ENCODE measurements at regions not wholly inside any gene's neighbourhood (a gene's known extent, or its start where the extent isn't known, plus 50 kb on each side); places are given as distances from the start of the nearest gene placed in this dataset.

DNA sequence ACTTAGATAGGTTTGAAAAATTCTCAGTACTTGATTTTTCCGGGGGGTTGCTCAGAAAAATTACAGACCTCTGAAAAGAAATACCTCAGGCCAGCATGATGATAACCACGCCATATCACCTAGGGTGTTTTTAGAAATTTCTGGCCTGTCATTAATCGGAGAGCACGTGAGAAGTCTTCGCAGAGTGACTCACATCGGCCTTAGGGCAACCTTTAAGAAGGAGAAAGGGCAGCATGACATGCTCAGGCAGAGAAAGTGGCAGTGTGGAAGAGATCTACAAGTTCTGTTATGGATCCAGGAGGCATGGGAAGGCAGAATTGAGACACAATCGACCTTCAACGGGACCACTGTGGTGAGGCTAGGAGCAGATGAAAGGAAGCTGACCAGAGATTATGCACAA is 506.3 kb downstream of the LMO4 start:
- no peak for DNase-seq

DNA sequence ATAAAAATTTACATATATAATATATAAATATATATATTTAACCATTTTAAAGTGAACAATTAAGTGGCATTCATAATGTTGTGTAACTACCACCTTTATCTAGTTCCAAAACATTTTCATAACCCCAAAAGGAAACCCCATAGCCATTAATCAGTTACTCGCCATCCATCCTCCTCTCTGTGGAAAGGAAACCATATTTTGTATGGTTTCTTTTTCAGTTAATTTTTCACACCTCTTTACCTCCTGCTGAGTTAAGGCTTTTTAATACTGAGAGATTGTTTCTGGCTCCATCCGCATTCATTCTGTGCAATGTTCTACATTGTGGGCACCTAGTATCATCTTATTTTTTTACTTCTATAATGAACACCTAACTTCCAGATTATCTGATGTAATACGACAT is 512.1 kb downstream of the LMO4 start:
- no peak for DNase-seq

GRCh38 chr1:87841332-87841731 is 512.7 kb downstream of the LMO4 start:
- DNase-seq = no peak

DNA sequence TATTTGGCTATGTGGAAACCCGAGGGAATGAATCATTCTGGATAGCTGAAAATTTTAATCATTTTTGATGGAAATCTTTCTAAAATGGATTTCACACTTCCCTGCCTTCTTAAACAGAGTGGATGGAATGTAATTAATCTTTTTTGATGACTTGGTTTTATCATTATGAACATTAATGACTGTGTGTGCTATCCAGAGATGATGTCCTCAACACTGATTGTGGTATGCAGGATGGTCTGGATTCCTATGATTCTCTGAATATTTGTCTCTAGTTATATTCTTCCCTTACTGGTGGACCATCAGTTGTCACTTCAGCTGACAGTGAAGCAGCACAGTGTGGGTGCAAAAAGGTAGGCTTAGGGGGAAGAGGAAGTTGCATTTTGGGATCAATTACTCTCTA is 513.5 kb downstream of the LMO4 start:
- DNase-seq = no peak

DNA sequence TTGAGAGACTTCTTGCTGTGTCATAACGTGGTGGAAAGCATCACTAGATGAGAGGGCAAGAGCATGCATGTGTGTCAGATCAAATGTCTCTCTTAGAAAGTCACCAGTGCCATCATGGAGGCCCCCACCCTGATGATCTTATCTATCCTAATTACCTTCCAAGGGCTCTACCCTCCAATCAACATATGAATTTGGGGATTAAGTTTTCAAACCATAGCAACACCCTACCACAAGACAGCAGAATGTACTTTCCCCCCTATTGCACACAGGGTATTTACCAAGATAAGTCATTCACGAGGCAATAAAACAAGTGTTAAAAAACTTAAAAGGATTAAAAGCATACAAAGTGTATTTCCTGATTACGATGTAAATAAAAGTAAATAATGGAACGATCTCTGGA is 515.6 kb downstream of the LMO4 start:
- no peak for DNase-seq

GRCh38 chr1:87851490-87851889 is 522.8 kb downstream of the LMO4 start:
- no peak for DNase-seq

DNA sequence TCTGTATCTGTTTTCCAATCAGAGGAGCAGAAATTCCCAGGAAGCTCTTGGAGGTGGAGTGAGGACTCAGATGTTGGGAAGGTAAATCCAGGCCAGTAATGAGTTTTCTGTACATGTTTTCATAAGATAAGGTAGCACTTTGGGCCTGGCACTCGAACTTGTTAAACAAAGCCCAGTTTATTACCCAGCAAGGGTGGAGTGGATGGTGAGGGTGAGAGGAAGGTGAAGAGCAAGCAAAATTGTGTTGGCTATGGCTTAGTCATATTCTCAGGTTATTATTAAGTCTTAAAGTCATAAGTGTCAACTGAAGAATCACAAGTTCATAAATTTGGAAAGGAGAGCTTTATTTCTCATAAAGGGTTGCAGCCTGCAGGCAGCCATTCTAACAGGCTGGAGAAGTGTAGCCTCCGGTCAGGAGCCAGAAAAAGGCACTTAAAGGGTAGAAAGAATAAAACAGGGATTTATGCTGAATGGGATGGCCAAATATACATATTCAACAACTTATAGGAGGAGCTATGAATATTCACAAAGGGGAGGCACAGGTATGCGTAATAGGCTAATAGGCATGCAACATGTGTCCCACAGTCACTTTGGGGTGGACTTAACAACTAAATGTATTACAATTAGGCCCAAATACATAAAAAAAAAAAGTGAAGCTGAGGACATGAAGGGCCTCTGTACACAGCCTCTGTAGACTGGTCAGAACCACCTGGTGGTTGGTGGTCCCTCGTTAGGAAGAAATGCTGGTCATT is 523.9 kb downstream of the LMO4 start:
- no peak for DNase-seq

- DNase-seq = no peak
These were observed 525.1 kb downstream of the LMO4 start for GRCh38 chr1:87853576-87854351.

- DNase-seq = no peak
These were observed 534.6 kb downstream of the LMO4 start for GRCh38 chr1:87863317-87863716.

DNA sequence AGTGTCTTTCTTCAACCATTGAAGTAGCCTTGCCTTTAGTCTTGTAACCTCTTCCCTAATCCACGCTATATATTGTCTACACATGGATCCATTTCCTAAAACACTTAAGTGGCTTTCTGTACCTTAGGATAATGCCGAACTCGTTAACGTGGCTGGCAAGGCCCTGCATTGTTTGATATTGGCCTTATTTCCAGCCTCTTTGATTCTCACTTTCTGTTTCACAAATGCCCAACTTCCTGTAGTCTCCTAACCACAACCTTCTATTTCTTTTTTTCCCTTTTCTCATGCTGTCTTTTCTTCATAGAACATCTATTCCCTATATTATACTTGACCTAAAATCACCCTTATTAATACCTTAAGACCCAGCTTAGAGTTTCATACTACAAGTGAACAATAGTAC is 536.0 kb downstream of the LMO4 start:
- no peak for DNase-seq

DNA sequence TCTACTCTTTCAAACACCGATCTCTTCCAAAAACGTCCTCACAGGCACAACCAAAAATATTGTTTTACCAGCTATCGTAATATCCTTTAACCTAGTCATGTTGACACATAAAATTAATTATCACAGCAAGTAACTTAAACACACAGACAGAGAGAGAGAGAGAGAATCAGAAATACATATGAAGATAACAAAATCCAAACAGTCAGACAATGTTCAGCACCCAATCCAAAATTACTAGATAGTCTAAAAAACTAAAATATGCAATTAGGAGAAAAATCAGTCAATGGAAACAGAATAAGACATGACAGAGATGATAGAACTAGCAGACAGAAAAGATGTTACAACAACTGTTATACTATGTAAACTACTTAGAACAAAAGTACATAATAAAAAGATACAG is 537.7 kb downstream of the LMO4 start:
- DNase-seq = no peak

DNA sequence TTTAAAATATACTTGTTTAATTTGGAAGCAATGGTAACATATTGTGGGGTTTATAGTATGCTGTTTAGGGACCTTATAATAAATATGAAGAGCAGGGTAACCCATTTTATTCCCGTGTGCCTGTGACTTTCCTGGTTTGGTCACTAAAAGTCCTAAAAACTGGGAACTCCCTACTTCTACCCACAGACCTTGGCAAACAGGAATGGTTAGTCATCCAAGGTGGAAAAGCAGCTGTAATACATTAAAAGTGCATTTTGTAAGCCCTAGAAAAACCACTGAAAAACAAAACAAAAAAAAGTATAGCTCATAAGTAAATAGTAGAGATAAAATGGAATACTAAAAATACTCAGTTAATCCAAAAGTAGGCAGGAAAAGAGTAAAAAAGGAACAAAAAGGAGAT is 538.9 kb downstream of the LMO4 start:
- no peak for DNase-seq

GRCh38 chr1:87869567-87869966 is 540.9 kb downstream of the LMO4 start:
- no peak for DNase-seq

- no peak for DNase-seq
These were observed 543.5 kb downstream of the LMO4 start for GRCh38 chr1:87872189-87872588.

DNA sequence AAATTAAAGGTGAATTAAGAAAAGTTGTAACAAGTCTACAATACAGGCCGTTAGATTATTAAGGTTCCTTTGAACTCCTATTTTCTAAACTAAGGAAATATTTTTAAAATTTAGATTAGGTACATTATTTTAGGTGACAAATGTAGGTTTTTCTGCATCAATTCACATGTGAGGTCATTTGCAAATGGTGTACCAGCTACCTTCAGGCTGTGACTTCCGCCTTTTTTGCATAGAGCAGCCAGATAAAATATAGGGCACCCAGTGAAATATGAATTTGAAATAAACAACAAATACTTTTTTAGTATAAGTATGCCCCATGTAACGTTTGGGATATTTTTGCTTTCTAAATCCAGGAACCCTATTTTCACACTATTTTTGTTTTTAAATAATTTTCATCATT is 544.0 kb downstream of the LMO4 start:
- DNase-seq = no peak

DNA sequence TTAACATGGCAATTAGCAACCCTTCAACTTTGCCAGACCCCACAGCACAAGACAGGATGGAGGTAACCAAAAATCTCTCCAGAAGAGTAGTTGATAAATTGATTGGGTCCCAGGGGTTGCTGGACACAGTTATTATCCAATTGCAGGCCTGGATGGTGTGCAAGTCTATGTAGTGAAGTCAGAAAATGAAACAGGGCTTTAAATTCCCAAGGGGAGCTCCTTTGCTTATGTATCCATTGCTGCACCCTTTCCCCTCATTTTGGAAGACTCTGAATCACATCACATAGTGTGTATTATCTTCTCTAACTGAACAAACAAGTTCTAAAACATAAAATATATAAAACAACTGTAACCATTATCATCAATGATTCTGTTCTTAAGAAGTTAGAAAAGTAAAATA is 550.2 kb downstream of the LMO4 start:
- DNase-seq = no peak

DNA sequence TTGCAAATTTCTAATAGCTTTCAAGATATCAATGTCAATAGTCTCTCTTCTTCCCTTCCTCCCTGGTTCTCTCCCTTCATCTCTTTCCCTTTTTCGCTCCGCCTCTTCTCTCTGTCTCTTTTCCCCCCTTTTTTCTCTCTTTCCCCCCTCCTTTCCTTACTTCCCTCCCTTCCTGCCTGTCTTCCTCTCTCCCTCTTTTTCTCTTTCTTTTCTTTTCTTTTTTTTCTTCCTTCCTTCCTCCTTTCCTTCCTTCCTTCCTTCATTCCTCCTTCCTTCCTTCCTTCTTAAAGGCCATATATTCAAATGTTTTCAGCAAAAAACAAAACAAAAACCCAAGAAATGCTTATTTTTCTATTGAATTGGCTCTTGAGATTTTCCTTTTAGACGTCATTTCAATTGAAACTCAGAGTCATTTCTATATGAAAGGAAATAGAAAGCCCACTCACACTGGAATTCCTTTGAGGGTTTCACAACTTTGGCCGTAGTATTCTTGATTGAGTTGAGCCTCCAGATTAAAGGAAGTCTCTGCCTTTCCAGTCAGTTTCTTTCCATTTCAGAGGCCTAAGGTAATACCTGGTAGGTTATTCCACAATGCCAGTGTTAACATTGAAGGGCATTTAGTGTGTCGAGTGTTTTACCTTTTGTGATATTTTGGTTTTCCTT is 551.5 kb downstream of the LMO4 start:
- DNase-seq = no peak

DNA sequence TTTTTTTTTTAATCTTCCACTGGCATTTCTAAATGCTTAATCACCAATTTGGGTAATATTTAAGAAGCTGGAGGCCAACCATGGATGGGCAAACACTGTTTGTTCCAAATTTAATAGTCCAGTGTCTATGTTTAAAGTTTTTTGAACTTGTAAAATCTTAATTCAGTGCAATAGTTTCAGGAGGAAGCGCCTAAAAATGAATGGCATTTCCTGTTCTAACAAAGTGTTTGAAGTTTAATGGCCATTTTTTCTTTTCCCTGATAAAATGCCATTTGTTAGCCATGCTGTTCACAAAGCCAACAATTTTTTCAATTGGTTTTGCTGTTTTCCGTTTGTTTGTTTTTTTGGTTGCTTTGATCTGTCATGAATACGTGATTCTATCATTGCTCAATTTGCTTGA is 552.1 kb downstream of the LMO4 start:
- no peak for DNase-seq

DNA sequence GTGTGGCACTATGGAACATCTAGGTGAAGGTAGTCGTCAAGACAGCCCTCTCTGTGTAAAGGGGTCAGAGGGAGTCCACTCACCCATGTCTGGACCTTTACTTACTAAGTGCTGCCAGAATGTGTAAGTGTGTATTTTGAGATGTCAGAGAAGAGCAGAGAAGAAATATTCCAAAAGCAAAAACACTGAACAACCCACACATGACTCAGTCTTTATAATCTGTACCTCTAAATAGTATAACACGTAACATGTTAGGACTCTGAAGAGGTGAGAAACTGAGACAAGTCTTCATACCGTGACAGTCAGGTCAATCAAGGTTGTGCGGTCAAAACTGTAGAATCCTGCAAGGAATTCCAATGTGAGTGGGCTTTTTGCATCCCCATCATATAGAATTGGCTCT is 555.2 kb downstream of the LMO4 start:
- DNase-seq = no peak

GRCh38 chr1:87884581-87884980 is 555.9 kb downstream of the LMO4 start:
- no peak for DNase-seq

GRCh38 chr1:87885278-87886025 is 556.8 kb downstream of the LMO4 start:
- DNase-seq = no peak

DNA sequence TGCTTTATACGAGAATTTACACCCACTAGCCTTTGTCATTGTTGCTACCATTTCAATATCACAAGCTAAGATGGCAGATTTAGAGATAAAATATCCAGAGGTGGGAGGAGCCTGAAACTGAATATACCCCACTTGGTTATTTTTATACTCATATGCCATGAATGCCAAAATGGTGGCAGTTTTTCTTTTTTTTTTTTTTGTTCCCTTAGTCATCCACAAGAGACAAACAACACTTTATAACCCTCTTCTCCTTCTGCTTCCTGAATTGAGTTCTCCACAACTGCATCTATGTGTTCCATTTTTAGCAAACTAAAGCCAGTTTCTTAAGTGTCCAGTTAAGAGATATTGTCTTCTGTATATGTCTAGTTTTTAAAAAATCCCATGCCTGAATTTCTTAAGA is 558.4 kb downstream of the LMO4 start:
- DNase-seq = no peak

DNA sequence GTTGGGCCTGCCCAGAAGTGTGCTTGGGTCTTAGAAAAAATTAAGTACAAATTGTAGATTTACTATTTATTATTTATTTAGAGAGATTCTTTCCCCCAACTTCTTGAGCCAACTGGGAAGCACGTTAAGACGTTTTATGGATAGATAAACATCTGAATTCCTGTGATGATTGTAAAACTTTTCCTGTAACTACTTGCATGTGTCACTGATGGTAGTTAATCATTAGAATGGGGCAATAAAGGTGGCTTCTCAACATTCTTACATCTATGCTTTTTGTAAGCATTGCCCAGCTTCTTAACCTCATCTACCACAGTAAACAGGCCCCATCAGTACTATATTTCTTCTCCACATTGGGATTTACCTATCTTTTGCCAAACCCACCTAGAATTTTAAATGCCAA is 559.8 kb downstream of the LMO4 start:
- no peak for DNase-seq
